ENCODE measurements at regions not wholly inside any gene's neighbourhood (a gene's known extent, or its start where the extent isn't known, plus 50 kb on each side); places are given as distances from the start of the nearest gene placed in this dataset.
A peak's percentile ranks its signal among the peaks of the same experiment; 100 is the strongest.

- dilution Hi-C loops (cut with MboI; ENCODE audit: extremely low pct_ligation_motif_present, low sequenced_read_pairs), result no loop called here
- Histone ChIP-seq H3K27ac (ENCODE audit: control insufficient read depth, insufficient read depth, low read length) (no peak overlapping the region), H3K4me3 (ENCODE audit: control insufficient read depth in 2 of 3, extremely low read depth in 1 of 3, insufficient read depth in 2 of 3, low read depth in 1 of 3, low read length in 3 of 3) (no peak overlapping the region), H3K9ac (ENCODE audit: control insufficient read depth, extremely low read depth, insufficient read depth, low read length) (no peak overlapping the region), H4K20me1 (ENCODE audit: control insufficient read depth, extremely low read depth, insufficient read depth, low read length) (no peaks in the 10 kb centered on the region), H3K36me3 (ENCODE audit: control insufficient read depth in 2 of 2, extremely low read depth in 1 of 2, insufficient read depth in 2 of 2, low read length in 2 of 2) (no peaks in the 10 kb centered on the region), H3K4me1 (ENCODE audit: control insufficient read depth, extremely low read depth, insufficient read depth, low read length) (peaks cover 3% of the 10 kb centered on the region), H2AFZ (ENCODE audit: control insufficient read depth, low read length) (no peak overlapping the region), H3K9me3 (ENCODE audit: control insufficient read depth, low read depth, low read length) (no peaks in the 10 kb centered on the region), H3K79me2 (ENCODE audit: control insufficient read depth, insufficient read depth, low read length) (no peaks in the 10 kb centered on the region), H3K4me2 (ENCODE audit: control insufficient read depth, extremely low read depth, insufficient read depth, low read depth, low read length) (no peak overlapping the region), H3K27me3 (ENCODE audit: control insufficient read depth, extremely low read depth, insufficient read depth, low read length) (no peaks in the 10 kb centered on the region), H3K9me1 (ENCODE audit: control insufficient read depth, extremely low read depth, insufficient read depth, low read length) (no peaks in the 10 kb centered on the region)
- peak; percentile 7 for DNase-seq (ENCODE audit: low read depth, low spot score)
- FAIRE-seq, result peak; percentile 20
- TF ChIP-seq CTCF (optimal IDR thresholded peaks at IDR 0.05 in 1 of 3, IDR thresholded peaks at IDR 0.05 in 1 of 3, conservative IDR thresholded peaks at IDR 0.05 in 1 of 3; ENCODE audit: extremely low read depth in 1 of 3, insufficient read depth in 2 of 3, low read length in 3 of 3) (no peak), EZH2 (IDR thresholded peaks at IDR 0.05; ENCODE audit: low read length) (no peak)
Measured at GRCh38 chr7:20269726-20270125, 52.5 kb upstream of the MACC1 start.

GRCh38 chr7:20270371-20270770, 53.2 kb upstream of the MACC1 start:
- no peaks in the 10 kb centered on the region for H3K9me1 ChIP-seq (ENCODE audit: control insufficient read depth, extremely low read depth, insufficient read depth, low read length)
- DNase-seq (ENCODE audit: low read depth, low spot score) (no peak), FAIRE-seq (no peak)
- no peak overlapping the region for H3K27ac ChIP-seq (ENCODE audit: control insufficient read depth, insufficient read depth, low read length)
- TF ChIP-seq EZH2 (IDR thresholded peaks at IDR 0.05; ENCODE audit: low read length) (no peak), CTCF (optimal IDR thresholded peaks at IDR 0.05 in 1 of 3, IDR thresholded peaks at IDR 0.05 in 1 of 3, conservative IDR thresholded peaks at IDR 0.05 in 1 of 3; ENCODE audit: extremely low read depth in 1 of 3, insufficient read depth in 2 of 3, low read length in 3 of 3) (no peak)
- no peak overlapping the region for H3K4me3 ChIP-seq (ENCODE audit: control insufficient read depth in 2 of 3, extremely low read depth in 1 of 3, insufficient read depth in 2 of 3, low read depth in 1 of 3, low read length in 3 of 3)
- no peak overlapping the region for H2AFZ ChIP-seq (ENCODE audit: control insufficient read depth, low read length)
- H3K9ac ChIP-seq (ENCODE audit: control insufficient read depth, extremely low read depth, insufficient read depth, low read length), result no peak overlapping the region
- no peaks in the 10 kb centered on the region for H3K27me3 ChIP-seq (ENCODE audit: control insufficient read depth, extremely low read depth, insufficient read depth, low read length)
- dilution Hi-C loops (cut with MboI; ENCODE audit: extremely low pct_ligation_motif_present, low sequenced_read_pairs), result no loop called here
- H3K79me2 ChIP-seq (ENCODE audit: control insufficient read depth, insufficient read depth, low read length), result no peaks in the 10 kb centered on the region
- no peak overlapping the region for H3K4me2 ChIP-seq (ENCODE audit: control insufficient read depth, extremely low read depth, insufficient read depth, low read depth, low read length)
- H4K20me1 ChIP-seq (ENCODE audit: control insufficient read depth, extremely low read depth, insufficient read depth, low read length), result no peaks in the 10 kb centered on the region
- H3K4me1 ChIP-seq (ENCODE audit: control insufficient read depth, extremely low read depth, insufficient read depth, low read length), result peaks cover 3% of the 10 kb centered on the region
- no peaks in the 10 kb centered on the region for H3K9me3 ChIP-seq (ENCODE audit: control insufficient read depth, low read depth, low read length)
- no peaks in the 10 kb centered on the region for H3K36me3 ChIP-seq (ENCODE audit: control insufficient read depth in 2 of 2, extremely low read depth in 1 of 2, insufficient read depth in 2 of 2, low read length in 2 of 2)
